ENCODE measurements at regions not wholly inside any gene's neighbourhood (a gene's known extent, or its start where the extent isn't known, plus 50 kb on each side); places are given as distances from the start of the nearest gene placed in this dataset.

DNA sequence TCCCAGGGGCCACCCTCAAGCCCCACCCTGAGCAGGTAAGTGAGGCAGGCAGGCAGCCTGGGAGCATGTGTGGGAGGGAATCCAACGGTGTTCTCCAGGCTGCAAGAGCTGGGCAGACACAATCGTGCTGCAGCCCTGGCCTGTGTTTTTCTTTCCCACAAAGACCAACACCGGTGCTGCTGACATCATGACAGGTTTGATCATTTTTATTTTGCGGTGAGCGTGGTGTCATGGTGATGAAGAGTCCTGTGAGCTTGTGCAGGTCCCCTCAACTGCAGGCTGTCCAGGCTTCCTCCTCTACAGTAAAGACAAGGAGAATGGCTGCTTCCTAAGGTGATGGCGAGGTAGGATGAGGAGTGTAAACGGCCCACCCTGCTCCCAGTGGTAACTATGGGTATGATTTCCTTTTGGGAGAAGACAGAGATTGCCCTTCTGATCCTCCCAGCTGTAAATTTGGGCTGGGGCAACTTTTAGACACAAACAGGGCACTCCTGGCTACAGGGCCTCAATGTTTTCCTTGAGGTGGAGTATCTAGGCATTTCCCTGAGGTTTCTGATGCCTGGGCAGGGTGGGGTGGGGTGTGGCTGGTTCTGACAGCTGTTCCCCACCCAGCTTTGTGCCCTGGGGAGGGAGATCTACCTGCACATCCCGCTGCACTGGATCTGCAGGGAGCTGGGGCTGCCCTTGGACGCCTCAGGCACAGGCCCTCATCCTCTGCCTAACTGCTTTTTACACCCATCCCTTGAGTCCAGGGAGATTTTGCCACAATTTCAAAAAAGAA is 109.1 kb downstream of the VCPKMT start:
- TF ChIP-seq, protein P1, sequence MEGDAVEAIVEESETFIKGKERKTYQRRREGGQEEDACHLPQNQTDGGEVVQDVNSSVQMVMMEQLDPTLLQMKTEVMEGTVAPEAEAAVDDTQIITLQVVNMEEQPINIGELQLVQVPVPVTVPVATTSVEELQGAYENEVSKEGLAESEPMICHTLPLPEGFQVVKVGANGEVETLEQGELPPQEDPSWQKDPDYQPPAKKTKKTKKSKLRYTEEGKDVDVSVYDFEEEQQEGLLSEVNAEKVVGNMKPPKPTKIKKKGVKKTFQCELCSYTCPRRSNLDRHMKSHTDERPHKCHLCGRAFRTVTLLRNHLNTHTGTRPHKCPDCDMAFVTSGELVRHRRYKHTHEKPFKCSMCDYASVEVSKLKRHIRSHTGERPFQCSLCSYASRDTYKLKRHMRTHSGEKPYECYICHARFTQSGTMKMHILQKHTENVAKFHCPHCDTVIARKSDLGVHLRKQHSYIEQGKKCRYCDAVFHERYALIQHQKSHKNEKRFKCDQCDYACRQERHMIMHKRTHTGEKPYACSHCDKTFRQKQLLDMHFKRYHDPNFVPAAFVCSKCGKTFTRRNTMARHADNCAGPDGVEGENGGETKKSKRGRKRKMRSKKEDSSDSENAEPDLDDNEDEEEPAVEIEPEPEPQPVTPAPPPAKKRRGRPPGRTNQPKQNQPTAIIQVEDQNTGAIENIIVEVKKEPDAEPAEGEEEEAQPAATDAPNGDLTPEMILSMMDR (conservative IDR thresholded peaks at IDR 0.05; ENCODE audit: low read depth in 2 of 2), result peak; percentile 24 to 36; a peak in 3 of 4 replicates
- no peak for TF ChIP-seq EZH2 (IDR thresholded peaks at IDR 0.05; ENCODE audit: low read depth, unreplicated experiment)
- TF ChIP-seq, protein P2, sequence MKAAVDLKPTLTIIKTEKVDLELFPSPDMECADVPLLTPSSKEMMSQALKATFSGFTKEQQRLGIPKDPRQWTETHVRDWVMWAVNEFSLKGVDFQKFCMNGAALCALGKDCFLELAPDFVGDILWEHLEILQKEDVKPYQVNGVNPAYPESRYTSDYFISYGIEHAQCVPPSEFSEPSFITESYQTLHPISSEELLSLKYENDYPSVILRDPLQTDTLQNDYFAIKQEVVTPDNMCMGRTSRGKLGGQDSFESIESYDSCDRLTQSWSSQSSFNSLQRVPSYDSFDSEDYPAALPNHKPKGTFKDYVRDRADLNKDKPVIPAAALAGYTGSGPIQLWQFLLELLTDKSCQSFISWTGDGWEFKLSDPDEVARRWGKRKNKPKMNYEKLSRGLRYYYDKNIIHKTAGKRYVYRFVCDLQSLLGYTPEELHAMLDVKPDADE (IDR thresholded peaks at IDR 0.05), result no peak
- TF ChIP-seq, protein P3, sequence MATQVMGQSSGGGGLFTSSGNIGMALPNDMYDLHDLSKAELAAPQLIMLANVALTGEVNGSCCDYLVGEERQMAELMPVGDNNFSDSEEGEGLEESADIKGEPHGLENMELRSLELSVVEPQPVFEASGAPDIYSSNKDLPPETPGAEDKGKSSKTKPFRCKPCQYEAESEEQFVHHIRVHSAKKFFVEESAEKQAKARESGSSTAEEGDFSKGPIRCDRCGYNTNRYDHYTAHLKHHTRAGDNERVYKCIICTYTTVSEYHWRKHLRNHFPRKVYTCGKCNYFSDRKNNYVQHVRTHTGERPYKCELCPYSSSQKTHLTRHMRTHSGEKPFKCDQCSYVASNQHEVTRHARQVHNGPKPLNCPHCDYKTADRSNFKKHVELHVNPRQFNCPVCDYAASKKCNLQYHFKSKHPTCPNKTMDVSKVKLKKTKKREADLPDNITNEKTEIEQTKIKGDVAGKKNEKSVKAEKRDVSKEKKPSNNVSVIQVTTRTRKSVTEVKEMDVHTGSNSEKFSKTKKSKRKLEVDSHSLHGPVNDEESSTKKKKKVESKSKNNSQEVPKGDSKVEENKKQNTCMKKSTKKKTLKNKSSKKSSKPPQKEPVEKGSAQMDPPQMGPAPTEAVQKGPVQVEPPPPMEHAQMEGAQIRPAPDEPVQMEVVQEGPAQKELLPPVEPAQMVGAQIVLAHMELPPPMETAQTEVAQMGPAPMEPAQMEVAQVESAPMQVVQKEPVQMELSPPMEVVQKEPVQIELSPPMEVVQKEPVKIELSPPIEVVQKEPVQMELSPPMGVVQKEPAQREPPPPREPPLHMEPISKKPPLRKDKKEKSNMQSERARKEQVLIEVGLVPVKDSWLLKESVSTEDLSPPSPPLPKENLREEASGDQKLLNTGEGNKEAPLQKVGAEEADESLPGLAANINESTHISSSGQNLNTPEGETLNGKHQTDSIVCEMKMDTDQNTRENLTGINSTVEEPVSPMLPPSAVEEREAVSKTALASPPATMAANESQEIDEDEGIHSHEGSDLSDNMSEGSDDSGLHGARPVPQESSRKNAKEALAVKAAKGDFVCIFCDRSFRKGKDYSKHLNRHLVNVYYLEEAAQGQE (IDR thresholded peaks at IDR 0.05; ENCODE audit: unreplicated experiment), result no peak
- no peak for TF ChIP-seq POLR2AphosphoS5 (IDR thresholded peaks at IDR 0.05; ENCODE audit: low read depth)
- no peak for TF ChIP-seq NANOG (IDR thresholded peaks at IDR 0.05; ENCODE audit: borderline replicate concordance)
- TF ChIP-seq JUNB (IDR thresholded peaks at IDR 0.05; ENCODE audit: unreplicated experiment), result no peak

All from GM23338 (cell line).